M059J (cell line): ENCODE measurements at regions not wholly inside any gene's neighbourhood (a gene's known extent, or its start where the extent isn't known, plus 50 kb on each side); places are given as distances from the start of the nearest gene placed in this dataset.
"Not testable (repeated sequence)": the region's sequence is repeated elsewhere in the genome, so short reads cannot be mapped to it uniquely, and the experiment has no call there.

ENCODE experiments used
- DNase-seq: peaks from one replicate; pipeline ENCODE4 v3.0.0-alpha.2; 2012; ENCODE audit warnings: low read depth

GRCh38 chr5:176060472-176061268 lies 92.6 kb upstream of the THOC3 start:
- not testable (repeated sequence) for DNase-seq

DNA sequence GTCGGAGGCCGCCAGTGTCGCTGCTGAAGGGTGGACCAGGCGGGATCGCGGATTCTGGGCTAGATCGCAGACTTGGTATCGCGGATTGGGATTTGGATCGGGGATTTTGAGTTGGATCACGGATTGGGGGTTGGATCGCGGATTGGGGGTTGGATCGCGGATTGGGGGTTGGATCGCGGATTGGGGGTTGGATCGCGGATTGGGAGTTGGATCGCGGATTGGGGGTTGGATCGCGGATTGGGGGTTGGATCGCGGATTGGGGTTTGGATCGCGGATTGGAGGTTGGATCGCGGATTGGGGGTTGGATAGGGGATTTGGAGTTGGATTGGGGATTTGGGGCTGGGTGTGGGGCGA lies 93.1 kb upstream of the THOC3 start:
- not testable (repeated sequence) for DNase-seq

DNA sequence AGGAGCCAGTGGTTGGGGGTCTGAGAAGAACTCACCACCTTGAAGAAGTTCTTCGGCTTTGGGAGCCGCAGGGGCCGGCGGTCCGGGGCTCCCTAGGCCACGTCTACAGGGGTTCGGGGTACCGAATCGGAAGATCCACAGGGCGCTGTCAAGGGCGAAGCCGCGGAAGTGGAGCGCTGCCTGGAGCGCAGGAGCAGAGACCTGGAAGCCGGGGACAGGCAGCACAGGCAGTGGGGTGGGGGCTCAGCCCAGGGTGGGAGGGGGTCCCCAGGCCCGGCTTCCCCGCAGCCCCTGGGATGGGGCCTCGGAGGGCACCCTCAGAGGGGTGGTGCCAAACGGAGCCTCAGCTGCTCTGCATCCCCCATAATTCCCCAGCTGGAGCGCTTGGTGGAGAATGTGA lies 93.5 kb upstream of the THOC3 start:
- not testable (repeated sequence) for DNase-seq

DNA sequence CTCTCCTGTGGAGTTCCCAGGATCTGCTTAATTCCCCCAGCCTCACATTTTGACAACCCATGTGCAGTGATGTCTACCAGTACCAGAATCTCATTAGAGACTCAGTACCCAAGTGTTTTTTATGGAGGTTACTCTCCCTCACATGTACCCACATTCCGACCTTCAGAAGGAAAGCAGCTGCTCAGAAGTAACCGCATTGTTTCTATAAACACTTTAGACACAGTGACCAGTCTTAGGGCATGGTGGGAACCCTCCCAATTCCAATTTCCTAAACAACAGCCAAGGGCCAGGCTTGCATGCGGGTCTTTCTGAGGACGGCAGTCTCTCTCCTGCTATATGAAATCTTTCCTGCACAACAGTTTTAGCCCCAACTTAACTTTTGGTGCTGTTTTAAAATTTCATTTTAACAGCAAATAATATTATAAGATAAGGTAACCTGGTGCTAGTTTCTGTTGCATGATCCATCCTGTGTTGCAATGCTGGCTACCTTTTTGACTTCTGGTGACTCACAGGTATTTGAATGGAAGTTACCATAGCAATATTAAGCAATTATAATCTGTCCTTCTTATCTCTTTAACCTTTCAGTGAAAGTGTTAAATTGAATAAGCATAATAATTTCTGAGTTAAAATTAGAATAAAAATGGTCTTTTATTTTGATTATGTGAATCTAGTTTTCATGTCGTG lies 98.3 kb upstream of the THOC3 start:
- DNase-seq = not testable (repeated sequence)

- DNase-seq = not testable (repeated sequence)
Observed at GRCh38 chr5:176067162-176067561, 99.0 kb upstream of the THOC3 start.

GRCh38 chr5:176067948-176068347 lies 99.8 kb upstream of the THOC3 start:
- not testable (repeated sequence) for DNase-seq

DNA sequence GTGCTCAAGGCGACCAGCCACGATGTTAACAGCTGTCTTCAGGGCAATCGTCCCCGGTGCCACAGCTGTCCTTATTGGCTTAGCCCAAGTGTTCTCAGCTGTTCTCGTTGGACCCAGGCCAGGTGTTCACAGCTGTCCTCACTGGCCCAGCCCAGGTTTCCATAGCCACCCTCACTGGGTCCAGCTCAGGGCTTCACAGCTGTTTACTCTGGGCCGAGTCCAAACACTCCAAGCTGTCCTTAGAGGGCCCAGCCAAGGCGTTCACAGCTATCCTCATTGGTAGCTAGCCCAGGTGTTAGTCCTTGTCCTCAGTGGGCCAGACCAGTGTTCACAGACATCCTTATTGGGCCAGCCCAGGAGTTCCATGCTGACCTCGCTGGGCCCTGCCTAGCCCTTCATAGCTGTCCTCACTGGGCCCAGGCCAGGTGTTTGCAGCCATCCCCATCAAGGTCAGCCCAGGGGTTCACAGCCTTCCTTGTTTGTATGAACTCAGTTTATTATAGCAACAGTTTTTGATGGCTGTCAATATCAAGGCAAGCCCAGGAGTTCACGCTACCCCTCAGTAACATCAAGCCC lies 106.0 kb upstream of the THOC3 start:
- not testable (repeated sequence) for DNase-seq

DNA sequence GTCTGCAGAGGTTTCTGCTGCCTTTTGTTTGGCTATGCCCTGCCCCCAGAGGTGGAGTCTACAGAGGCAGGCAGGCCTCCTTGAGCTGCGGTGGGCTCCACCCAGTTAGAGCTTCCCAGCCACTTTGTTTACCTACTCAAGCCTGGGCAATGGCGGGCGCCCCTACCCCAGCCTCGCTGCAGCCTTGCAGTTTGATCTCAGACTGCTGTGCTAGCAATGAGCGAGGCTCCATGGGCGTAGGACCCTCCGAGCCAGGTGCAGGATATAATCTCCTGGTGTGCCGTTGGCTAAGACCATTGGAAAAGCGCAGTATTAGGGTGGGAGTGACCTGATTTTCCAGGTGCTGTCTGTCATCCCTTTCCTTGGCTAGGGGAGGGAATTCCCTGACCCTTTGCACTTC lies 115.6 kb upstream of the THOC3 start:
- not testable (repeated sequence) for DNase-seq

- not testable (repeated sequence) for DNase-seq
Observed at GRCh38 chr5:176103083-176103482, 135.0 kb upstream of the THOC3 start.

DNA sequence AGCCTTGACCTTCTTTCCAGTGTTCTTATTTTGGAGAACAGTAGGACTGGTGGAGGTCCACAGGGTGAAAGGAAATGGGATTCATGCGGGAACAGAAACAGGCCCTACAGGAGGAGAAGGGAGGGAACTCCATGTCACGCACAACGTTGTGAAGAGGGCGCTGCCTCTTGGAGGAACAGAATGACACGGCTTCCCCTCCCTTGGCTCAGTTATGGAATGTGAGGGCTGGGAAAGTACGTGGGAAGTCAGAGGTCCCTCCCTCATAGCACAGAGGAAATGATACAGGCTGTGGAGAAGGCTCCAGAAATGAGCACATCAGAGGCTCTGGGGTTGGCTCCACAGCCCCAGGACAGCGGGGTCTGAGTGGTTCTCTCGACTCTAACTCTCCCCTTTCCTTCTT lies 125.3 kb upstream of the SIMC1 start:
- DNase-seq = not testable (repeated sequence)

DNA sequence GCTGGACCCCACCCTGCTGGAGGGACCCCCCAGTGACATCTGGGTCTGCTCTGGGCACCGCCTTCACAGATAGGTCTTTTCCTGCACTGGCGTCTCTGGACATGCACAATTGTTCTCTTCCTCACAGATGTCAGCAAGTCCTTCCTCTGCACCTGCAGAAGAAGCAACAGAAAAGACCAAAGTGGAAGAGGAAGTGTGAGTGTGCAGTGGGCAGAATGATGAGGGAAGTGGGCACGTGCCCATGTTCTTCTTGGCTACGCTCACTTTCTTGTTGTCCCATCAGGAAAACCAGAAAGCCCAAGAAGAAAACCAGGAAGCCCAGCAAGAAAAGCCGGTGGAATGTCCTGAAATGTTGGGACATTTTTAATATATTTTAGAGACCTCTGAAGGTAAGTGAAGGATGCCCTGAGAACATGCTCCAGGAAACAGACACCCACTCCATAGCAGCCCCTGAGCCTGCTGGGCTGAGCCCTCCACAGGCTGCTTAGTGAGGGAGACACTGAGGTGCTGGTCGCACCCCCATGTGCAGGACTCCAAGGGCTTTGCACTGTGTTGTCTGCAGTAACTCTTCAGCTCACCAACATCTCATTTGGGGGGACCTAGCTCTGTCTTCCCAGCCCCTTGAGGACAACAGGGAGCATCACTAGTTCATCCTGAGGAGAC lies 124.4 kb upstream of the SIMC1 start:
- not testable (repeated sequence) for DNase-seq

GRCh38 chr5:176114825-176115224 lies 123.4 kb upstream of the SIMC1 start:
- DNase-seq = not testable (repeated sequence)

DNA sequence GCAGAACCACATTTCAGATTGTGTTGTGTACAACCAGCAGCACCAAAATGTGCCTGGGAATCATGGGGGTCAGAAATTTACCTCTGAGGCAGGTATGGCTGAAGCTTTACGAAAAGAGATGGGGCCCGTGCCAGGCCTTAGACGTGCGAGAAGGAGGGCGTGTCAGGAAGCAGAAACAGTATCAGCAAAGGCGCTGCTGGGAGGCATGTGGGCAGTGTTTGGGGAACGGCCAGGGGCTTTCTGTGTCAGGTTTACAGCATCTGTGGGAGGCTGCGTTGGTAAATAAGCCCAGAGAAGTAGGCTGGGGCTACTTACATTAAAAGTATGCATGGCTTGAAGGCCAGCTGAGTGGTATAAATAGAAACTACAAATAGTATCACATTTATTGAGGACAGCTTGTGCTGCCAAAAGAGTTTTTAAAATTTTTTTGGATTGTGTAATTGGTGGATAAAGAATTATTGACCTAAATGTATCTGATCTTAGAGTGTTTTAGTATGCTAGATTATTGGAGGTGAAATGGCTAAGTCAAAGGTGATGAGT lies 120.5 kb upstream of the SIMC1 start:
- not testable (repeated sequence) for DNase-seq

DNA sequence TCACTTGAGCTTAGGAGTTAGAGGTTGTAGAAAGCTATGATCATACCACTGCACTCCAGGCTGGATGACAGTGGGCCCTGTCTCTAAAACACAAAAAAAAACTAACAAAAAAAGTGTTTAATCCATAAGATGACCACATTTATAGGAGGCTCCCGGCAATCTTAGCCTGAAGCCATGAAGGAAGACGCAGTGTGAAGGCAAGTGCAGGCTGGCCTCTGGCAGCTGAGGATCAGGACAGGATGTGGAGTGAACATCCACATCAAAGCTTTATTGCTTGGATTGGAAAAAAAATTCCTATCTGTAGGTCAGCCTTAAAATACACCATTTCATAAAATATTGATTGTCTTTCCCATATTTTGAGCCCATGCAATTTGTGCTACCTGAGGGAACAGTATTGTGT lies 115.9 kb upstream of the SIMC1 start:
- not testable (repeated sequence) for DNase-seq

- DNase-seq = not testable (repeated sequence)
Observed at GRCh38 chr5:176124120-176124519, 114.1 kb upstream of the SIMC1 start.

- no peak for DNase-seq
Observed at GRCh38 chr5:176131771-176132170, 106.5 kb upstream of the SIMC1 start.

- DNase-seq = no peak
Observed at GRCh38 chr5:176132471-176133288, 105.5 kb upstream of the SIMC1 start.

DNA sequence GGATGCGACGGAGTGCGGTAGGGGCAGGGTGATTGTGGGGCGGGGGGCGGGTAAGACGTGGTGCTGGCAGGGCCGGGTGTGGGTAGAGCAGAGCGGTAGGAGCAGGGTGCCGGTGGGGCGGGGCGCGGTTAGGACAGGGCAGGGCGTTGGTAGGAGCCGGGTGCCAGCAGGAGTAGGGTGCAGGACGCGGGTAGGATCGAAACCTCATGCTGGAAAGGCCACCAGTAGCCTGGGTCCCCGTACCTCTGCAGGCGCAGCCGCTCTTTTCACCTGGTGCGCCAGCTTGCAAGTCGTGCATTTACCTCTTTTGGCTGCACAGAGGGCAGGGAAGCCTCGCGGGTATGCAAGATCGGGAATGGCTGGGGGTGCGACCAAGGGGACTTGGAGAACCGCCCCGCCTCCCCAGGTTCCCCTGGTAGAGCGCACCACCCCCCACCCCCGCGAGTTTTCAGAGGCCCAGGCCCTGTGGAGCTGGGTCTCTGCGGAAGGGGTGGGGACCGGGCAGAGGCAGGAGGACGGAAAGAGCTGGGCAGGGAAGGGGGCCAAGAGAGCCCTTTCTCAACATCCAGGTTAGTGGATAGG lies 104.8 kb upstream of the SIMC1 start:
- DNase-seq = no peak

GRCh38 chr5:176133877-176134276 lies 104.3 kb upstream of the SIMC1 start:
- no peak for DNase-seq

DNA sequence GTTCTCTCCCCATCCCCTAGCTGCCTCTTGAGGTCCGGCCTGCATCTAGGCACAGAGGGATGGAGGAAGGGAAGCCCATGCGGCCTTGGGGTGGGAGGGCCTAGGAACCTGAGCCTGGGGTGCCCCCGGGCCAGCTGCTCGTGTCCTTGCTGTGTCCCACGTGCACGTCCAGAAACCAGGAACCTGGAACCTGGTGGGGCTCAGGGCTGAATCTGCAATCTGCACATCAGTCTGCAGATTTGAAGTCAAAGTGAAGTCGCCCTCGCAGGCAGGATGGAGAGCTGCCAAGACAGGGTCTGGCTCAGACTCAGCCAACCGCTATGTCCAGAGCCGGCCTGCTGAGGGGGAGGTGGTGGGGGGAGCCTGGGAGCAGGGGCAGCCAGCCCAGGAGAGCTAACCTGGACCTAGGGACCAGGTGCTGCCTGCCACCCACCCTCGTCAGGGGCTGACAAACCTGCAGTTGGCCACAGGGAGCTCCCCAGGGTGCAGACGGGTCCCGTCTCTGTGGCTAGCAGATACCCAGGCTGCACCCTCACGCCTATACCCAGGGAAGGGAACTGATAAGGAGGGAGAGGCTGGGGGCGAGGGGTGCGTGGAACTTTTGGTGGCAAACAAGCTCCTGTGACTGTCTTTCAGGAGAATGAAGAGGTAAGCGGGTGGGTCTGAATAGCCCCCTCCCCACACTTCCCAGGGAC lies 103.5 kb upstream of the SIMC1 start:
- no peak for DNase-seq
